ENCODE measurements at regions not wholly inside any gene's neighbourhood (a gene's known extent, or its start where the extent isn't known, plus 50 kb on each side); places are given as distances from the start of the nearest gene placed in this dataset.
"Not testable (repeated sequence)": the region's sequence is repeated elsewhere in the genome, so short reads cannot be mapped to it uniquely, and the experiment has no call there.

GRCh38 chr2:38483776-38484501 is 106.9 kb upstream of the ATL2 start:
- no peak for DNase-seq

DNA sequence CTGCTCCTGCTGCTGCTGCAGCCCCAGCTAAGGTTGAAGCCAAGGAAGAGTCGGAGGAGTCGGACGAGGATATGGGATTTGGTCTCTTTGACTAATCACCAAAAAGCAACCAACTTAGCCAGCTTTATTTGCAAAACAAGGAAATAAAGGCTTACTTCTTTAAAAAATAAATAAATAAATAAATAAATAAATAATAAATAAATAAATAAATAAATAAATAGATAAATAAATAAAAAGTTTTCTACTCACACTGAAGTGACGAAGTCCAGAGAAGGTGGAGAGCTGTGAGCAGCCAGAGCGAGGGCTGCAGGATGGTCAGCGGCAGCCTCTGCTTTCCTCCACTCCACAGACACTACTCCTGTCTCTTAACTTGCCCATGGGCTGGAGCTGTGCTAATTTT is 105.6 kb upstream of the ATL2 start:
- DNase-seq = not testable (repeated sequence)

DNA sequence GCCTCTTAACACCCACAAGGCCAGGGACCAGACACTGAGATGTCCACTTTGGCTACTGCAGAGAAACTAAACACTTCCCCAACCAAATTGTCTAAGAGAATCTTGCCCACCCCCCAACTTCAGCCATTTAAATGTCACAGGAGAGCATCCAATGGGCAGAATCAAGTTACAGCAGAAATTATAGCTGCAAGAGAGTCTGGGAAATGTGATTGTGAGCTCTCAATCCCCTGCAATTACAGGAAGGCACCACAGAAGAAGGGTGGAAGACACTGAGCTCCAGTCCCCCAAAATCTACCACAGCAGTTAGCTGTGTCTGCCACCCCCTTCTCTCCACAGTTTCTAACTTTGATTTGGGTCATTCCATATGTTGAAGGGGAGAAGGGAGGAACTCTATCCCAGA is 103.5 kb upstream of the ATL2 start:
- no peak for DNase-seq

GRCh38 chr2:38477006-38477405 is 99.9 kb upstream of the ATL2 start:
- DNase-seq = no peak

DNA sequence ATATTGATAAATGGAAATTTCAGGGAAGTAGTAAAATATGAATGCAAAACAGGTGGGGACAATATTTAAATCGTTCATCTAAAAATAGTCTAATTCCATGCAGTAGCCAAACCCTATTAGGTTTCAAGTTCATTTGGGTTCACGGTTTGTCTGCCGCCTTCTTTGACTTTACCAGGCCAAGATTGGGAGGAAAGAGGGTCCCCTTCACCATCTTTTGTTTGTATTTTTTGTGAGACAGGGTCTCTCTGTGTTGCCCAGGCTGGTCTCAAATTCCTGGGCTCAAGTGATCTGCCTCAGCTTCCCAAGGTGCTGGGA is 98.5 kb upstream of the ATL2 start:
- no peak for DNase-seq

DNA sequence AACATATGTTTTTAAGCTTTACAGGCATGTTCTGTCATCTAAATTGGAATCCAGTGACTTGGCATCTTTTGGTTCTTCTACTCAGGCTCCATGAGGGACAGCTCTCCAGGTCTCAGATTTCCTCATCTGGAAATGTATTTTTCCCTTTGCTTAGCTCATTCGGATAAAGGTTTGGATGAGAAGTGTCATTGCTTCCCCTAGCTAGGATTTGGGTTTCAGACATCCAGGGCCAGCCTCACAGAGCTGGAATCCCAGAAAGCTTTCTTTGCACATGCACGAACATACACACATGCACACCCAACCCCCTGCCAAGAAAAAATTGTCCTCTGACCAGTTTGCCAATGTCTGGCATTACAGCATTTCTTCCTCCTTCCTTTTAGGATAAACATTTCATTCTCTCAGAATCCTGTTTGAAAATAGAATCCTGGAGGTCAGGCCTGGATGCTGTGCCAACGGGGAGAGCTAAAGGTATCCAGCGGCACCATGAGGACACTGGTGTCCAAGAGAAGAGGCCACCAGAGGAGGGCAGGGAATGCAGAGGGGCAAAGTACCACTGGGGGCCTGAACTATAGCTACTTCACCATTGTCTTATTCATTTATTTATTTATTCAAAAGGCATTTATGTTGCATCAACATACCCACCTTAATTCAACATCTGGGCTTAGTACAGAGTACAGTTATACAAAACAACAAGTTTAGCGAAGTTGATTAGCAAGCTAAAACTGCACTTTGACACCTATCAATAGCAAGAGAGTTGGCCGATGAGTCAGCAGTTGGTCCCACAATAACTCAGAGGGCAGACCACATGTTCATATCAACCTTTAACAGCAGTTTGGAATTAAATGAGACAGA is 97.9 kb upstream of the ATL2 start:
- DNase-seq = no peak

- no peak for DNase-seq
These were observed 97.0 kb upstream of the ATL2 start for GRCh38 chr2:38474021-38474456.

DNA sequence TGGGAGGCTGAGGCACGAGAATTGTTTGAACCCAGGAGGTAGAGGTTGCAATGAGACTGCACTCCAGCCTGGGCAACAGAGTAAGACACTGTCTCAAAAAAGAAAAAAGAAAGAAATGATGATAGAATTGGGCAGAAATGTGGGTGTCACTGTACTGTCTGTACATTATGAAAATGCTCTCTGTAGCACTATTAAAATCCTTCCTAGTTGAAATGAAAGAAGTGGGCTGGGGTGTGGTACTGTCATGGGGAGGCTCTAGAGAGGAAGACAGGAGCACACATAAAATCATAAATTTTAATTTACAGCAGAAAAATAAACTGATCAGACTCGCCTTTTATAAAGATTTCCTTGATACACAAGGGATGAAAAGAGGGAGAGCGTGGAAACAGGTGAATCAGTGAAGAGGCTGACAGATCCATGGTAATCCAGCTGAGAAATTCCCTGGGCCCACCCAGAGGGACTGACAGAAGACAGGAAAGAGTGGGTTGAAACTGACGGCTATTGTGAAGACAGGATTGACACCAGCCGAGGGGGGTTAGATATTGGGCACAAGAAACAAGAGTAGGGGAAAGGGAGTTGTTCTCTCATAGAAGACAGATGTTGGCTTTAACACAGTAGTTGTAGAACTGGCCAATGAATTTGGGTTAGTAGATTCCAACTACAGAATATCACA is 96.4 kb upstream of the ATL2 start:
- no peak for DNase-seq

GRCh38 chr2:38470115-38470514 is 93.0 kb upstream of the ATL2 start:
- no peak for DNase-seq

- DNase-seq = no peak
These were observed 90.8 kb upstream of the ATL2 start for GRCh38 chr2:38467768-38468455.

GRCh38 chr2:38466876-38467767 is 90.0 kb upstream of the ATL2 start:
- no peak for DNase-seq

DNA sequence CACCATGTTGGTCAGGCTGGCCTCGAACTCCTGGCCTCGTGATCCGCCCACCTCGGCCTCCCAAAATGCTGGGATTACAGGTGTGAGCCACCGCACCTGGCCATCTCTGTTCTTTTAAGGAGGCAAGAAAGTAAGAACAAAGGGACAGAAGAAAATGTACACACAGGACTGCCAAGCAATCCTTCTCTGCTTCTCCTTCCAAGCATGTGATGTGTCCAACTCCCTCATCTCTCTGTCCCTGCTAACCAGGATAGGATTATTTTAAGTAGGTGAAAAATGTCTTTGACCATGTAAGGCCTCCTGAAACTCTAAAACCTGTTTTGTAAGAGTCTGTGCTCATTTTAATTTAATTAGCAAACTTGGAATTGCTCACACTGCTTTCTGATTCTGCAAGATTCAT is 89.3 kb upstream of the ATL2 start:
- DNase-seq = no peak

DNA sequence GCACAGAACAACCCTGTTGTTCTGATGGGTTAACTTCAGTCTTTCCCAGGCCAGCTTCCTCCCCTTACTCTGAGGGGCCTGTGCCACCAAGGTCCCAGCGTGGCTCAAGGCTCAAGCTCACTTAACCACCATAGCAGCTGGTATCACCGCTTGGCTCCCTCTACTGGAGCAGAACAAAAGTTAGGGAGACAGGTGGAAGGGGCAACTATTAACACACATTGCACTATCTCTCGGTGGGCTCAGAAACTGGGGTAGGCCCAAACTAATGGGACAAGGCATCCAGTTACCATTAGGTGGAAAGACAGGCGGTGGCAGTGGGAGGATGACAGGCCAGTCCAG is 88.7 kb upstream of the ATL2 start:
- DNase-seq = peak in 1 of 3 experiments; percentile 9

DNA sequence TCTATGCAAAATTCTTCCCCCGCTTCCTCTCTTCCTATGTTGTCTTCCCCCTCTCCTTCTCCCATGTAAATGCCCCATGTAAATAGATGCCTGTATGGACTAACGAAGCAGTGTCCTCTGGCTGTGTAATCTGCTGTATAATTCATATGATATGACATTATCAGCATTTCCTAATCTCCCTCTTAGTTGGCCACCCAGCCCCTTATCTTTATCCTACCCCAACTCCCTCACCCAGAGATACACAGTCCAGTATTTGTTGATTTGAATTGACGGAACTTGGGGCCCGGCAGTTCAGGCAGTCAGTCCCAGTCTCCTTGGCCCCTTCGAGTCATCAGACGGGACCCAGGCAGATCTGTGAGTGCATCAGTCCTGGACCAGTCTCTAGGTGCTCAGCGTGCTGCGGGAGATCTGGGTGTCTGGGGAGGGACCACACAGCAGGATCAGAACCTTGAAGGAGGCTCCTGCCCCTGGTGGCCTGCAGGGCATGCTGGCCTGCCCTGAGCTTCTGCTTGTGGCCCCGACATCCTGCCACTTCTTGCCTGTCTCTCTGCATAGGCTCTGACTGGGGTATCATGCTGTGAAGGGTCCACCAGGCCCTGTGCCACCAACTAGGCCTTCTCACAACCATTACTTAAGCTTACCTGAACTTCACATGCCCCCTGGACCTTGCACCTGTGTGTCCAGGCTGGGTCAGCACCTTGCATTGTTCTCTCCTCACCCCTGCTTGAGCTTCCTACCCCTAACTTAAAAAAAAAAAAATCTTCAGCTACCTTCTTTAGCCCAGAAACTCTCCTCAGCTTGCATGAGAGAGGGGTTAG is 88.1 kb upstream of the ATL2 start:
- DNase-seq = no peak

GRCh38 chr2:38463752-38464151 is 86.7 kb upstream of the ATL2 start:
- DNase-seq = no peak

GRCh38 chr2:38462121-38462661 is 85.1 kb upstream of the ATL2 start:
- no peak for DNase-seq

GRCh38 chr2:38461470-38461869 is 84.4 kb upstream of the ATL2 start:
- no peak for DNase-seq

- DNase-seq = no peak
These were observed 83.2 kb upstream of the ATL2 start for GRCh38 chr2:38460313-38460712.

DNA sequence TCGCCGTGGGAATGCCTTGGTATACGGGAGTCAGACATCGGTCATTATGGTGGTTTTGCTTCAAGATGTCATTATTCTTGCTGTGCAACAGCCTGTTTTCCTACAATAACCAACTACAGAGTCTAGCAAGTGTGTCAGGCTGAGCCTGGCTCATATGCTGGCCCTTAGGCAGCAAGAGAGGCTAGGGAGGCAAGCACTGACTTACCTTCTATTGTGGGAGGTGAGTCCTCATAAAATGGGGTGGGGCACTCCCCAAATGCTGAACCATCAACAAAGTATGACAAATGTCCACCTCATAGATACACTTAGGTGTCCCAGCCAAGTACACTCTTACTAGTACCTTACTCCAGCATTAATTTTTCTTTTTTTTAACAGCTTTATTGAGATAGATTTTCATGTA is 77.0 kb upstream of the ATL2 start:
- no peak for DNase-seq

DNA sequence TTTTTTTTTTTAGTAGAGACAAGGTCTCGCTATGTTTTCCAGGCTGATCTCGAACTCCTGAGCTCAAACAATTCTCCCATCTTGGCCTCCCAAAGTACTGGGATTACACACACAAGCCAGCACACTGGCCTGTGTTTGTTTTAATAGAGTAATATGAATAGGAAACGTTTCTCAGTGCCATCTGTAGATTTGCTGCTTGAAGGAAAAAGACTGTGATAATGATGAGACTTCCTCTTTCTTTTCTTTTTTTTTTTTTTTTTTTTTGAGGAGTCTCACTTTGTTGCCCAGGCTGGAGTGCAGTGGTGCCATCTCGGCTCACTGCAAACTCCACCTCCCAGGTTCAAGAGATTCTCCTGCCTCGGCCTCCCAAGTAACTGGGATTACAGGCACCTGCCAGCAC is 74.7 kb upstream of the ATL2 start:
- DNase-seq = not testable (repeated sequence)

DNA sequence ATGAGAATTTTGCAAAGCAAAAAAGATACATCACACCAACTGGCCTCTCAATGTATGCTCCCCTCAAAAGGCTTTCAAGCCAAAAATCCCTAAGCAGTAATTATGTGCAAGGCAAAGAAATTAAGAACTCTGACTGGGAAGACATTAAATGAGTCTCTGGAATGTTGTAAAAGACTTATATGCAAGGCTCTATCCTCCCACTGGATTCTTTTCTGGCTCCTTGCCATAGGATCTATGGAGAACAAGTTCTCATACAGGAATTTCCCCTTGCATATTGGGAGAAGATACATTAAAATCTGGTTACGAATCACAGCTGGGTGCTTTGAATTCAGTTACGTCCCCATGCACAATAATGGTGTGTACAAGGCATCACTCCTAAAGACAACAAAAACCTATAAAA is 73.4 kb upstream of the ATL2 start:
- no peak for DNase-seq

Data from NCI-H1417 (cell line).